A204.1 (cell line): ENCODE measurements at regions not wholly inside any gene's neighbourhood (a gene's known extent, or its start where the extent isn't known, plus 50 kb on each side); places are given as distances from the start of the nearest gene placed in this dataset.
"Not testable (repeated sequence)": the region's sequence is repeated elsewhere in the genome, so short reads cannot be mapped to it uniquely, and the experiment has no call there.

Source experiments
- FAIRE-seq: peaks from 2 replicates; lab custom pipeline; 2012; peaks lifted over from hg19 to GRCh38; lab: Jason Lieb, UNC

DNA sequence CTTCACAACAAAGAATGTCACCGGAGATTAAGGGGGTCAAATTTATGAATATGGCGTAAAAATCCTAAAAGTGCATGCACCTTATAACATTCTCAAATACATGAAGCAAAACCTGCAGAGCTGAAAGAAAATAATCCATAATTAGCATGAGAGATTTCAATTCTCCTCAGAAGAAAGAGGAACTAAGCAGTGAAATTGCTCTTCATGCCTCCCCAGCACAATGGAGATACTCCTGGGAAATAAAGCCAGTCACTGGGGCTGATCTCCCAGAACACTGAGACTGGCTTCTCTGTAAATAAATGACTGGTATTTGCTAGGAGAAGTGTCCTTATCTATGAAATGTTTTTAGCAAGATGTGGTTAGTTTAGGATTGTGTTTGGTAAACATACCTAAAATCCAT is 68.1 kb downstream of the GOLGA6L6 start:
- FAIRE-seq = not testable (repeated sequence)

DNA sequence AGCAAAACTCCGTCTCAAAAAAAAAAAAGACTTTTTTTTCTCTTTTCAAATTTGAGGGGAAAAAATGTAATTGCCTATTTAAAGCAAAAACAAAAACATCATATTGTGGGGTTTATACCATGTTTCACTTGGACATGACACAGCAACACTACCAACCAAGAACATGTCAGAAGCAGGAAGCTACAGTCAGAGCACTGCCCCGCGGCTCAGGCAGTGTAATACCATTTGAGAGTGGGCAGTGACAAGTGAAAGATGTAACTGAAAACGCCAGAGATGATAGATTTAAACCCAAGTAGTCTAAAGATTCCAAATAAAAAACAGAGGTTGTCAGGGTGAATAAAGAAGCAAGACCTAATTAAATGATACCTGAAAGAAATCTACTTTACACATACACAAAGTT is 68.6 kb downstream of the GOLGA6L6 start:
- FAIRE-seq = not testable (repeated sequence)

DNA sequence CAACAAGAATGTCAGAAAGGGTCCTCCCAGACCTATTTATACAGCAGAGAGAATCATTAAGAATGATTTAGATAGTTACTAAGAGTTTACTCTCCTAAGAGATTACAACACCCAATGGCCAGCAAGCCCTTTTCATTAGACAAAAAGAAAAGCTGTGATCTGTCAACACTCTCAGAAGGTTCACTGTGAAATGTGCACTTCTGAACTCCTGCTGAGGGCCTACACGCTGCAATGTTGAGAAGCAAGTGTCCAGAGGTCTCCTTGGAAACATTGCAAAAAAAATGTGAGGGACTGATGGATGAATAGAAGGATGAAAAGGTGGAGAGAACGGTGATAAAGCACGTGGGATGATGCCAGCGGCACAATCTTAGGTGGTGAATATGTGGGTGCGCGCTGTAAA is 70.8 kb downstream of the GOLGA6L6 start:
- FAIRE-seq = not testable (repeated sequence)

DNA sequence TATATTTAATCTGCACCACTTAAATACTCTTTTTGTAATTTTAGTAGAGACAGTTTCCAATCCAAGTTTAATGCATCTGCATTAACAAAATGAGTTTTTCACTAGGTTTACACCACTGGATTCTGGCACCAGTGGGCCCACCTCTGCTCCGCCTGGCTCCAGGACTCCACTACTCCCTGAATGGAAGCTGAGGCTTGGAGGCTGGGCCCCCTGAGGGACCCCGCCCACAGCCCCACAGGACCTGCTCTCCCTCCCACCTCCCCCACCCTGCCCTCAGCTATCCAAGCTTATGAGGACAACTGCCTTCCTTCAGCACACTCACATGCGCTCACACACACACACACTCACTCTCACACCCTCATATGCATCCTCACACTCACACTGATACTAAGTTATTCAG is 100.5 kb downstream of the GOLGA6L6 start:
- not testable (repeated sequence) for FAIRE-seq

DNA sequence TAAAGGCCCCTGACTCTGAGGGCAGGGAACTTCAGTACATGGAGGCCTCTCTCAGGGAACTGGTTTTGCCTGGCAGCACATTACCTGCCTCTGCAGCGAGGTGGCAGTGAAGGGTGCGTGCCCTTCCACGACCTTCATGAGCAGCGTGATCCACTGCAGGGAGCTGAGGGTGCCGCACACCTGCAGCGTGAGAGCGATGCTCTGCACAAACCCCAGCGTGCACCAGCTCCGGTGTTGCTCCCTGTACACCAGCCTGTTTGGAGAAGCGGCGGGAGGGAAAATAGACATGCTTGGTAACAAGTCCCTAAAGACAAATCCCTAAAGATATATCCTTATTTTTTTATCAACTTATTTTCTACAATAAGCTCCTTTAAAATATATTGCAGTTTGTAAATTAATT is 101.2 kb downstream of the GOLGA6L6 start:
- FAIRE-seq = not testable (repeated sequence)

DNA sequence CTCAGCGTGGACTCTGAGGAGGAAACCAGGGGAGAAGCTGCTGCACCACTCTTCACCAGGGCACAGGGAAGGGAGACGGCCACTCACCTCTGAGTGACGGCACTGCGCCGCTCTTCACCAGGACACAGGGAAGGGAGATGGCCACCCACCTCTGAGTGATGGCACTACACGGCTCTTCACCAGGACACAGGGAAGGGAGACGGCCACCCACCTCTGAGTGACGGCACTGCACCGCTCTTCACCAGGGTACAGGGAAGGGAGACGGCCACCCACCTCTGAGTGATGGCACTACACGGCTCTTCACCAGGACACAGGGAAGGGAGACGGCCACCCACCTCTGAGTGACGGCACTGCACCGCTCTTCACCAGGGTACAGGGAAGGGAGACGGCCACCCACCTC is 102.5 kb downstream of the GOLGA6L6 start:
- not testable (repeated sequence) for FAIRE-seq

DNA sequence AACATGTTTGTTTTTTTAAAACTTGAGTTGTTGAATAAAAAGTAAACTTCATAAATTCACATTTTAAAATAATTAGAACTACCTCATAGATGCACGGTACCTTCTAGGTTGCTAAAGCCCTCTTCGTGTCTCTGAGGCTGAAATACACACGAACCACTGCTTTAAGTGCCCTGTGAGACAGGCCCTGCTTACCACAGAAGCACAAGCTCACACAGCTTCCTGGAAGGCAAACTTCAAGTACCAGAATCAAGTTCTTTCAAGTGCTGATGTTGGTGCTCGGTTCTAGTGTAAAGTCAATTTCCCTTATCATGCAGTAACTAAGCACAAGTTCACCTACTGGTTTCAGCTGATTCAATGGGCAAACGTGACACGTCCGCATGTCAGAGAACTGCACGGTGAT is 103.3 kb downstream of the GOLGA6L6 start:
- not testable (repeated sequence) for FAIRE-seq

DNA sequence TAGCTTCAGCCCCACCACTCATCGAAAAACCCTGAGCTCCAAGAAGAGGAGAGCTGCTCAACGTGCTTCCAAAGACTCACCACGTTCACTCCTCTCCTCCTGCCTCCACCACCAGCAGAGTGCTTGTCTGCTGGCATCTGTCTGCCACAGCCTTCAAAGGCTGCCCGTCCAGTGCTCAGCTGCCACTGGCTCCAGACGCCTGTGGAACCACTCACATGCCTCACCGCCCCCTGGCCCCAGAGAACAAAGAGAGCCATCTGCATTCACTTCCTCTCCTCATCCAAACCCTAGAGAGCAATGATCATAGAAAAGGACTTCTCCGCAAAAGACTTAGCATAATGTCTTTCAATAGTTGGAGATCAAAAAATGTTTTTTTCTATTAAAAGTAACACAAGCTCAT is 108.1 kb downstream of the GOLGA6L6 start:
- not testable (repeated sequence) for FAIRE-seq

DNA sequence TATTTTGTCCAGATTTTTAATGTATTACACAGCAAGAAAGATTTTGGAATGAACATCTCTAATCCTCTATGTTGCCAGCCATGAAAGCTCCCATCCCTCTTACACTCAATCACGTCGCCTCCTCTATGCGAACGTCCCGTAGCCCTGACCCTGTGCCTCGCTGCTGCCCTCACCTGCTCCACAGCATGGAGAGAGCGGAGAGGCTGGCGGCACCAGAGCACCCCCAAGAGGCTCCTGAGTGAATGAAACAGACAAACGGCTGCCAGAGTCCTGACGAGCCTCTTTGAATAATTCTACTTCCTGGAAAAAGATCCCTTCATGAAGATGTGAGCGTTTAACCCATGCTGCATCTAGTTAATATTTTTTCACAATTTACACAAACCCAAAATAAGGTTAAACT is 111.1 kb downstream of the GOLGA6L6 start:
- not testable (repeated sequence) for FAIRE-seq

DNA sequence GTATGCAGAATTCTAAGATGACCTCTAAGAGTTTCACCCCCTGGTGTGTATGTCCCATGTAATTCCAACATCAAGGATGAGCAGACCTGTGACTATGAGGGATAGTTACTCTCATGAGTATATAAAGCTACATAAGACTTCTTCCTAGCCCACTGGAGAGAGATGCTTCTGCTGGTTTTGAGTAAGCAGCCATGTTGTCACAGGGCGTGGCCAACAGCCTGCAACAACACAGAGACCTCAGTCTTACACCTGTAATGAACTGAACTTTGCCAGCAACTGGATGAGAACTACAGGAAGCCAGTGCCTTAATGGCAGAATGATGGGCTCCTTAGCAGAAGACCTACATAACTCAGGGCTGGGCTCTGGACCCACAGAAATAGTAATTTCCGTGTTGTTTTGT is 120.9 kb downstream of the GOLGA6L6 start:
- FAIRE-seq = not testable (repeated sequence)

DNA sequence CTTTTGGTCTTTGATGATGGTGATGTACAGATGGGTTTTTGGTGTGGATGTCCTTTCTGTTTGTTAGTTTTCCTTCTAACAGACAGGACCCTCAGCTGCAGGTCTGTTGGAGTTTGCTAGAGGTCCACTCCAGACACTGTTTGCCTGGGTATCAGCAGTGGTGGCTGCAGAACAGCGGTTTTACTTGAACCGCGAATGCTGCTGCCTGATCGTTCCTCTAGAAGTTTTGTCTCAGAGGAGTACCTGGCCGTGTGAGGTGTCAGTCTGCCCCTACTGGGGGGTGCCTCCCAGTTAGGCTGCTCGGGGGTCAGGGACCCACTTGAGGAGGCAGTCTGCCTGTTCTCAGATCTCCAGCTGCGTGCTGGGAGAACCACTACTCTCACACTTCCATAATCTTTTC is 125.0 kb downstream of the GOLGA6L6 start:
- FAIRE-seq = not testable (repeated sequence)

DNA sequence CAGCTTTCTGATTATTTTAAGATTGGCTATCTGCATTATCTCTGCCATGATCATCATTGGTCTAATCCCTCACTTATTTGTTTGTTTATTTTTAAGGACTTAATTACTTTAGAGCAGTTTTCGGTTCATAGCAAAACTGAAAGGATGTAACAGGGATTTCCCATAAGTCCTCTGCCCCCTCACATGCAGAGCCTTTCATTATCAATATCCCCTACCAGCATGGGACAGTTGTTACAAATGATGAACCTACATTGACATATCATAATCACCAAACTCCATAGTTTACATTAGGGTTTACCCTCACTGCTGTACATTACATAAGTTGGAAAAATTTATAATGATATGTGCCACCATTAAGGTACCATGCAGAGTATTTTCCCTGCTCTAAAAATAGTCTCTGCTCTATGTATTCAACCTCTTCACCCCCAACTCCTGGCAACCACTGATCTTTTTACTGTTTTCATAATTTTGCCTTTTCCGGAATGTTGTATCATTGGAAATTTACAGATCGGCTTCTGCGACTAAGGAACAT is 131.9 kb downstream of the GOLGA6L6 start:
- not testable (repeated sequence) for FAIRE-seq

DNA sequence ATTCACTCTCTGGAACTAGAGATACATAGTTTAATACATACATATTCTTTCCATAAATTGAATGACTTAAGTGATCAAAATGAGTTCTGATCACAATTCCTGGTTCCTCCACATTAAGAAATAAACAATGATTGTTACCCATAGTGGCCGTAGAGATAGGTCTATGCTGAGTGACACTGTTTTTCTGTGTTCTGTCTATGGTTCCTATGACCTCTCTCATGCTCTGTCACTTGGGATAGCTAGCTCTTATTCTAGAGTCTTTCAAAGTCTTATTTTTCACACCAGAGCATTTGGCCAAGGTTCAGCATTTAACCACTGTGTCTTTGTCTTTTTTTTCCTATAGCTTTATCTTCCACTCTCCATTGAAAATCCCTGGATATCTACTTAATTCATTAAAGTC is 132.4 kb downstream of the GOLGA6L6 start:
- FAIRE-seq = no peak

DNA sequence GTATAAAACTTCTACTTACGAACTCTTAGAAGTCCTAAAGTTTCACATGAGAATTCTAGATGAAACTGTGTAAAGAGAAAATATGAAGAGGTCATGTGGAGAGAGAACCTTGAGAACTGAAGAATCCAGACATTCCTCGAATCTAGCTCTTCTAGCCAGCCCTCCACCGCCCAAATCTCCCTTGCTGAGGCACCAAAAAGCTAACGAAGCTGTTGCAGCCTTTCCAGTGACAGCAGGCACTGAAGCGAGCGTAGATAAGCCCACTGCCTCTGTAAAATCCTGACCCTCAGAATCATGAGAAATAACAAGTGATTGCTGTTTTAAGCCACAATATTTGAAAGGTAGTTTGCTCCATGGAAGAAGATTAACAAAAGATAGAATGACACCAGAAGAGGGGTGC is 134.0 kb downstream of the GOLGA6L6 start:
- FAIRE-seq = no peak

DNA sequence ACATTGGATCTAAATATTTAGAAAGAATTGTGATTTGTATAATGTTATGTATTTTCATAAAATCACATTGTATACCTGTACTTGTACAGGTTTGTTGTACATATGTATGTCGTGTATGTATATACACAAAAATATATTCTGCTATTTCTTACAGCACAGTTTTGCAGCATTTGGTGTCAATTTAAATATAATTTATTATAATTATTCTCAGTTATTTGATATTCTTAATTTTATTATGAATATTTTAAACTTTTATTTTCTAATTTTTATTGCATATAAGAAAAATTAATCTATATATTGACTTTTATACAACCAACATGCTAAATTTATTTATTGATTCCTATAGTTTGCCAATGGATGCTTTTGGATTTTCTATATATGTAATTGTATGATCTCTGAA is 137.0 kb downstream of the GOLGA6L6 start:
- peak; percentile 96 for FAIRE-seq

DNA sequence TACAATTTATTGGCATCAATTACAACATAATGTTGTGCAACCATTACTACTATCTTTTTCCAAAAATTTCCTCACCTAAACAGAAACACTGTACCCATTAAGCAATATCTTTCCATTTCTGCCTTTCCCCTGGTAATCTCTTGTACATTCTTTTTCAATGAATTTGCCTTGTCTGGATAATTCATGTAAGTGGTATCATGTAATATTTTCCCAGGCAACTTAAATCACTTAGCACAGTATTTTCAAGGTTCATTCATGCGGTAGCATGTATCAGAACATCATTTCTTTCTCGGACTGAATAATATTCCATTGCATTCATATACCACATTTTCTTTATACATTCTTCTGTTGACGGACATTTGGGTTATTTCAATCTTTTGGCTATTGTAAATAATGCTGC is 139.0 kb downstream of the GOLGA6L6 start:
- FAIRE-seq = not testable (repeated sequence)

DNA sequence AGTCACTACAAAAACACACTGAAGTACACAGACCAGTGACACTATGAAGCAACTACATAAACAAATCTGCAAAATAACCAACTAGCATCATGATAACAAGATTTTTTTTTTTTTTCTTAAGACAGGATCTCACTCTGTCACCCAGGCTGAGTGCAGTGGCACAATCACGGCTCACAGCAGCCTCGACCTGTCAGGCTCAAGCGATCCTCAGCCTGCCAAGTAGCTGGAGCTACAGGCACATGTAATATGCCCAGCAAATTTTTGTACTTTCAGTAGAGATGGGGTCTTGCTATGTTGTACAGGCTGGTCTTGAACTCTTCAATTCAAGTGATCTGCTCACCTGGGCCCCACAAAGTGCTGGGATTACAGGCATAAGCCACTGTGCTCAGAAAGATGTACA is 140.5 kb downstream of the GOLGA6L6 start:
- FAIRE-seq = not testable (repeated sequence)

DNA sequence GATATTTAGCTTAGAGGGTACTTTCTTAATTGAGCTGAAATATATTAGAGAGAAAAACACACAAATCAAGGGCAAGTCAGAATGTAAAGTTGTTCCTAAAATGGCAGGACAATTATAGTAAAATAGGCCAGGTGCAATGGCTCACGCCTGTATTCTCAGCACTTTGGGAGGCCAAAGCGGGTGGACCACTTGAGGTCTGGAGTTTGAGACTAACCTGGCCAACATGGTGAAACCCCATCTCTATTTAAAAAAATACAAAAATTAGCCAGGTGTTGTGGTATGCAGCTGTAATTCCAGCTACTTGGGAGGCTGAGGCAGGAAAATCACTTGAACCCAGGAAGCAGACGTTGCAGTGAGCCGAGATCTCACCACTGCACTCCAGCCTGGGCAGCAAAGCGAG is 142.9 kb downstream of the GOLGA6L6 start:
- FAIRE-seq = not testable (repeated sequence)

DNA sequence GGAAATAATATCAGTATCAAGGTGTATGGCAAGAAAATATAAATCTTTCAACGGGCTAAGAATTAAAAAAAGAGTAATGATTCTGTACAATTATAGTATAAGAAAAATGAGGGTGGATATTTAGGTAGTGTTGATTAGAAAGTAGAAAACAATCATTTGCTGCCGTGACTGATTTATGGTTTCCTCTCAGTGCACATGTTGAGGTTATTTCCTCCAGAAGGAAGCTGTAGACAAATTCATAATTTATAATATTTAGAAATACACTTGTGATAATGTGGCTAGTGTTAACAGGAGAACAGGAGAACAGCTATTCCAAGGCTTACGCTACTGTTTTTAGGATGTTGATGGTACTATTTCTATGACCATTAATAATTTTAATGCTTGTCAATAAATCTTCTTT is 153.4 kb downstream of the GOLGA6L6 start:
- not testable (repeated sequence) for FAIRE-seq

DNA sequence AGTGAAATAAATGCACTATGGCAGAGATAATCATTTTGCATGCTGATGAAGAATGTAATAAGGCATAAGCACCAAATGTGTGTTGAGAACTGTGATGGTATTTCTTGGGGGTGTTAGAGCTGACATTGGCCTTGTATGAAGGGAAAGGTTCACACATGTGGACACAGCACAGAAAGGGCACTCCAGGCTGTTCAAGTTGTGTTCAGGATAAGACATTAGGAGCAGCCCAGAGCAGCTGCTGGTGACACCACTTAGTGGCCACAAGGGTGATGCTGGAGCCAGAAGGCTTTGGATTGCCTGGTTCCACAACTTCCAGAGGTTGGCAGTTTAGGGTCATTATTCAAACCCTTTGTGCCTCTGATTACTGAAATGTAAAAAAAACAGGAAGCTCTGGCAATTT is 155.4 kb downstream of the GOLGA6L6 start:
- FAIRE-seq = no peak

DNA sequence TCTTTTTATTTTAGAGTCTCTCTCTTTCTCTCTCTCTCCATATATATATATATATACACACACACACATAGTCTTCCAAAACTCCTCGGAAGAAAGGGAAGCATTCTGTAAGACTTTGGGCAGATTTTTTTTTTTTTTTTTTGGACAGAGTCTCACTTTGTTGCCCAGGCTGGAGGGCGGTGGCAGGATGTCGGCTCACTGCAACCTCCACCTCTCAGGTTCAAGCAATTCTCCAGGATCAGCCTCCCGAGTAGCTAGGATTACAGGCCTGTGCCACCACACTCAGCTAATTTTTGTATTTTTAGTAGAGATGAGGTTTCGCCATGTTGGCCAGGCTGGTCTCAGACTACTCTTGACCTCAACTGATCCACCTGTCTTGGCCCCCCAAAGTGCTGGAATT is 161.4 kb downstream of the GOLGA6L6 start:
- not testable (repeated sequence) for FAIRE-seq

DNA sequence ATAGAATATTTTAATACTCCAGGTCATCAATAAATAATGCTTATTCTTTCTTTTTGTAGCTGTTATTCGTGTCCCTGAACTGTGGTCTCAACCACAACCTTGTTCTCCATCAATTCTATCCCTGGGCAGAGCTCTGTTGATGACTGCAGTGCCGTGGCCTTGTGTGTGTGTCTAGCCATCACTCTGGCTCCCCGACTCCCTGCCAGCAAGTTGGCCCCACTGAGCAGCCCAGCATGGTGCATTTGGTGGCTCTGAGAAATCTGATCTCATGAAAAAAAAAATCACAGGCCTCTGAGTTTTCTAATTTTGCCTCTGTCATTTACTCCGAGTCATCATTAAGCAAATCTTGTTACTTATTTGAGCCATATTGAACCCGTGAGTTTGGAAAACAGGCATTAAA is 164.7 kb downstream of the GOLGA6L6 start:
- FAIRE-seq = no peak

DNA sequence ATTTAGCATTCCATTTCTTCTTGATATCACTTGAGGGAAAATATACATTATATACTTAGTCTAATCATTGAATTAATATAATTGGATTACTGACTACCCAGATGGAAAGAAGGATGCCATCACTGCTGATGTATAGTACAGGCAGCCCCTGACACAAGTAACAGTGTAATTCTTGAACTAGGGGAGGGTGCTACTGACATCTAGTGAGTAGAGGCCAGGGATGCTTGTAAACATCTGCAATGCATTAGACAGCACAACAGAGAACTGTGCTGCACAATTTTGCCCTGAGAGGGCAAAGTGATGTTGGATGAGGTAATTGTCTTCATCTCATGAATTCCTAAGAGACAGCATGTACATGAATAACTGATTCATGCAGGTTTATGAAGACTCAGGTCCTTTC is 169.2 kb downstream of the GOLGA6L6 start:
- not testable (repeated sequence) for FAIRE-seq

DNA sequence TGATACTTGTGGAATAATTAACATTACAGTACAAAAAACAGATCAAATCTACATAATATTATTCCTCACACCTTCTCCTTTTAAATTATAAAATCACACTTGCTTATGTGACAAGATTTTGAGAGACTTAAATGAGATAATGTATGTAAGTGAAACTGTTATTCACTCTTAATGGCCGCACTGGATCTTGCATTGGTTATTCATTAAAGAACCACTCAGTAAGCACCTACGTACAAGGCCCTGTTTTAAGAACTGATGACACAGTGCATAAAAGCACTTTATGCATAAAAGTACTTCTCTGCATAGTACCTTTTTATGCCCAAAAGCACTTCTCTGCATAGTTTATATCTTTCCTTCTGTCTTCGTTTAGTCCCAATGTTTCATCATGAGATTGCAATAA is 172.1 kb downstream of the GOLGA6L6 start:
- FAIRE-seq = peak; percentile 27

DNA sequence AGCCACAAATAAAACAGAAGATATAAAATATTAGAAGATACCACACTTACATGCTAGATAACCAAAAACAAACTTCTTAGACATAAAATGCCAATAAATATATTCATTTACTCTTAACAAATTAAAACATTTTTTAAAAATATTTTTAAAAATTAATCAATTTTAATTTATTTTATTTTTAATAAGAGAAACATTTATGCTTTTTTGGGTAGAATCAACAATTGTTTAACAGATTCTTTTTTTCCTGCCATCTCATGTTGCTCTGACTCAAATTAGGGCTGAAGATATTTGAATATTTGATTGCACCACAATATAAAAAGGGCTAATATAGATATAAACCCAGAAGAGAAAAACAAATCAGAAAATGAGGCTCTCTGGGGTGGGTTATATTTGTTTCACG is 172.6 kb downstream of the GOLGA6L6 start:
- peak; percentile 97 for FAIRE-seq
